ENCODE measurements at regions not wholly inside any gene's neighbourhood (a gene's known extent, or its start where the extent isn't known, plus 50 kb on each side); places are given as distances from the start of the nearest gene placed in this dataset.

GRCh38 chr14:96688629-96689028, 108.6 kb upstream of the VRK1 start:
- no peak for TF ChIP-seq EZH2 (IDR thresholded peaks at IDR 0.05; ENCODE audit: borderline replicate concordance, low read depth, low read length, poor library complexity, severe bottlenecking)
- no peak for TF ChIP-seq CTCF (conservative IDR thresholded peaks at IDR 0.05; ENCODE audit: low read depth, low read length)
